ENCODE measurements at regions not wholly inside any gene's neighbourhood (a gene's known extent, or its start where the extent isn't known, plus 50 kb on each side); places are given as distances from the start of the nearest gene placed in this dataset.

DNA sequence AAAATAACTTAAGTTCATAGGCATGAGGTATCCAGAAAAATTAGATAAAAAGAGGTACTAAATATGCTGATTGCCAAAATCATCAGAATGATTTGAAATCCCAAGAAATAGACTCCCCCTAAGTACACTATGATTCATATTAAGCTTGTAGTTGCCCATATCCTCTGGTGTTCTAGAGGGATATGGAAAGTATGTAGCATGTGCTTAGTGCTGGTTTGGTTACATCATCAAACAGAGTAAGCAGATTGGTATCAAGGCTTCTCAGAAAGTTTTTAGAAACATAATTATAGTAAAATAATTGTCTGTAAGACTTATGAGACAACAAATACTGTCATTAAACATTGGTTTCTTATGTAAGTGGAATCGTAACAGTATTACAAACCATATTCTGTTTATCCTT lies 166.4 kb downstream of the FAXC start:
- Histone ChIP-seq H3K36me3 (no peaks in the 10 kb centered on the region), H3K27me3 (no peaks in the 10 kb centered on the region), H3K4me3 (no peak overlapping the region), H3K27ac (no peak overlapping the region), H3K9me3 (peaks cover 0 to 9% (median 3%) of the 10 kb centered on the region in 4 donors), H3K4me1 (peaks cover 0 to 8% (median 3%) of the 10 kb centered on the region in 4 donors)
- no peak for DNase-seq
- TF ChIP-seq, protein P1, sequence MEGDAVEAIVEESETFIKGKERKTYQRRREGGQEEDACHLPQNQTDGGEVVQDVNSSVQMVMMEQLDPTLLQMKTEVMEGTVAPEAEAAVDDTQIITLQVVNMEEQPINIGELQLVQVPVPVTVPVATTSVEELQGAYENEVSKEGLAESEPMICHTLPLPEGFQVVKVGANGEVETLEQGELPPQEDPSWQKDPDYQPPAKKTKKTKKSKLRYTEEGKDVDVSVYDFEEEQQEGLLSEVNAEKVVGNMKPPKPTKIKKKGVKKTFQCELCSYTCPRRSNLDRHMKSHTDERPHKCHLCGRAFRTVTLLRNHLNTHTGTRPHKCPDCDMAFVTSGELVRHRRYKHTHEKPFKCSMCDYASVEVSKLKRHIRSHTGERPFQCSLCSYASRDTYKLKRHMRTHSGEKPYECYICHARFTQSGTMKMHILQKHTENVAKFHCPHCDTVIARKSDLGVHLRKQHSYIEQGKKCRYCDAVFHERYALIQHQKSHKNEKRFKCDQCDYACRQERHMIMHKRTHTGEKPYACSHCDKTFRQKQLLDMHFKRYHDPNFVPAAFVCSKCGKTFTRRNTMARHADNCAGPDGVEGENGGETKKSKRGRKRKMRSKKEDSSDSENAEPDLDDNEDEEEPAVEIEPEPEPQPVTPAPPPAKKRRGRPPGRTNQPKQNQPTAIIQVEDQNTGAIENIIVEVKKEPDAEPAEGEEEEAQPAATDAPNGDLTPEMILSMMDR (IDR thresholded peaks at IDR 0.05): no peak
- TF ChIP-seq POLR2AphosphoS5 (IDR thresholded peaks at IDR 0.05) (no peak), POLR2A (IDR thresholded peaks at IDR 0.05) (no peak), EP300 (IDR thresholded peaks at IDR 0.05) (no peak)
- intact Hi-C loops (cut with DNase I): no loop called here
- WGBS, 2 donors: 85 to 93% methylated on average over 1 of the region's 1 CpG

DNA sequence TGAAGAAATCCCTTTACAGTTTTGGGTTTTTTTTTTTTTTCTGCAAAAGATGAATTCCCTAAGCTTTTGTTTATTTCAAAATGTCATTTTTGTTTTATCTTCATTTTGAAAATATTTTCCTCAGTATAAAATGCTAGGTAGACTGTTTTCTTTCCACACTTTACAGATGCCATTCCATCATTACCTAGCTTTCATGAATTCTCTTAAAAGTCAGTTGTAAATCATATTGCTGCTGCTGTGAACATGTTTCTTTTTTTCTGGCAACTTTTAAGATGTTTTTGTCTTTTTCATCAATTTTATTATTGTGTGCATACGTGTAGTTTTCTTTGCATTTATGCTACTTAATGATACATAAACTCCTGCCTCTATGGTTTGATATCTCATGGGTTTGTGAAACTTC lies 168.3 kb downstream of the FAXC start:
- Histone ChIP-seq H3K4me1 (no peaks in the 10 kb centered on the region), H3K36me3 (no peaks in the 10 kb centered on the region), H3K4me3 (no peak overlapping the region), H3K27ac (no peak overlapping the region), H3K9me3 (peaks cover 0 to 9% (median 3%) of the 10 kb centered on the region in 4 donors), H3K27me3 (no peaks in the 10 kb centered on the region)
- intact Hi-C loops (cut with DNase I): no loop called here
- DNase-seq: no peak
- no peak for TF ChIP-seq POLR2AphosphoS5 (IDR thresholded peaks at IDR 0.05)
- TF ChIP-seq POLR2A (IDR thresholded peaks at IDR 0.05): no peak
- TF ChIP-seq, protein P1 (IDR thresholded peaks at IDR 0.05): no peak
- no peak for TF ChIP-seq EP300 (IDR thresholded peaks at IDR 0.05)
- 81 to 84% methylated on average over 1 of the region's 1 CpG for WGBS, 2 donors

DNA sequence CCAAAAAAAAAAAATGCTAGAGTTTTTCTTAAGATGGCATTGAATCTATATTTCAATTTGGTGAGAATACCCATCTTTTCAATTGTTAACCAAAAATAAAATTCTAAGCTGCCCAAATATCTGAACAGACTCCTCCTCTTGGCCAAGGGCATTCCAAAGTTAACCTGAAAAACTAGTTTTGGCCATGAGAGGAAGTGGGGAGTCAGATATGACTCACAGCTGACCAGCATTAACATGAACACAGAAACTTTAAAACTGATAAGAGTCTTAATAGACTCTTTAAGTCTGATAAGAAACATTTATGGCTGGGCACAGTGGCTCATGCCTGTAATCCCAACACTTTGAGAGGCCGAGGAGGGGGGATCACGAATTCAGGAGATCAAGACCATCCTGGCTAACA lies 171.3 kb downstream of the FAXC start:
- DNase-seq: no peak
- H3K9me3 ChIP-seq: peaks cover 0 to 9% (median 3%) of the 10 kb centered on the region in 4 donors
- H3K27me3 ChIP-seq: no peaks in the 10 kb centered on the region
- no peaks in the 10 kb centered on the region for H3K4me1 ChIP-seq
- no peaks in the 10 kb centered on the region for H3K36me3 ChIP-seq
- TF ChIP-seq, protein P1 (IDR thresholded peaks at IDR 0.05): no peak
- TF ChIP-seq POLR2AphosphoS5 (IDR thresholded peaks at IDR 0.05) (no peak), EP300 (IDR thresholded peaks at IDR 0.05) (no peak), POLR2A (IDR thresholded peaks at IDR 0.05) (no peak)
- H3K27ac ChIP-seq: no peak overlapping the region
- intact Hi-C loops (cut with DNase I): no loop called here
- no peak overlapping the region for H3K4me3 ChIP-seq
- 40 to 64% methylated on average over 2 of the region's 2 CpGs for WGBS, 2 donors

DNA sequence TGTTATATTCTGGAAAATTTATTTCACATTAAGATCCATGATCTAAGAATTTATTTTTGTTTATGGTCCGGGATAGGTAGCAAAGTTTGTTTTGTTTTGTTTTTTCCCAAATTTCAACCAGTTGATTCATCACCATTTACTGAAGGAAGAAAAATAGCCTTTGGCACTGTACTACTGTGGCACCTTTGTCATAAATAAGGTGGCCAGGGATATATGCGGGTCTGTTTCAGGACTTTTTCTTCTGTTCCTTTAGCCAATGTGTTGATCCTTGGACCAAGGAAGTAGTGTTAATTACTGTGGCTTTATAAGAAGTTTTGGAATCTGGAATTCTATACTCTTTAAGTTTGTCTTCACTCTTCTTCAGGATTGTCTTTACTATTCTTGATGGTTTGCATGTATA lies 171.7 kb downstream of the FAXC start:
- WGBS, 2 donors: 87 to 95% methylated on average over 2 of the region's 2 CpGs
- Histone ChIP-seq H3K9me3 (peaks cover 0 to 9% (median 3%) of the 10 kb centered on the region in 4 donors), H3K36me3 (no peaks in the 10 kb centered on the region), H3K4me1 (no peaks in the 10 kb centered on the region), H3K4me3 (no peak overlapping the region), H3K27me3 (no peaks in the 10 kb centered on the region), H3K27ac (no peak overlapping the region)
- intact Hi-C loops (cut with DNase I): no loop called here
- TF ChIP-seq POLR2A (IDR thresholded peaks at IDR 0.05): no peak
- TF ChIP-seq POLR2AphosphoS5 (IDR thresholded peaks at IDR 0.05): no peak
- no peak for TF ChIP-seq EP300 (IDR thresholded peaks at IDR 0.05)
- DNase-seq: no peak

DNA sequence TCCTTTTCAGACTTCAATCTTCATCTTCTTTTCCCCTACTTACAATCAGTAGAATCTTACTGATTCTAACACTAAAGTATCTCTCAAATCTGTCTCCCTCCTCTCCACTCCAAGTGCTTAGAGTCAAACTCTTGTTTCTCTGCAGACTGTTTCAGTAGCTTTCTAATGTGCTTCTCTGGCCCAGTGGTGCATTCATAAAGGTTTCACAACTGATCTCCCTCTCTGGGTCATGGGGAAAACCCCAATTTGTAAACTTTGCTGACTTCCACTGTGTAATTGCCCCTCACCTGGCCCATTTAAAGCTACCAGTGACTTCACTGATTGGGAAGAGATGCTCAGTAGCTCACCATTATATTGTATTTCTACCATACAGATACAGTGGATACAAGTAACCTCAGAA lies 183.6 kb downstream of the FAXC start:
- Histone ChIP-seq H3K4me3 (no peak overlapping the region), H3K36me3 (no peaks in the 10 kb centered on the region), H3K9me3 (no peaks in the 10 kb centered on the region), H3K27me3 (no peaks in the 10 kb centered on the region), H3K27ac (no peak overlapping the region), H3K4me1 (no peaks in the 10 kb centered on the region)
- no peak for DNase-seq
- no peak for TF ChIP-seq POLR2AphosphoS5 (IDR thresholded peaks at IDR 0.05)
- TF ChIP-seq, protein P1 (IDR thresholded peaks at IDR 0.05): no peak
- TF ChIP-seq EP300 (IDR thresholded peaks at IDR 0.05): no peak
- TF ChIP-seq POLR2A (IDR thresholded peaks at IDR 0.05): no peak
- intact Hi-C loops (cut with DNase I): no loop called here
